ENCODE measurements at regions not wholly inside any gene's neighbourhood (a gene's known extent, or its start where the extent isn't known, plus 50 kb on each side); places are given as distances from the start of the nearest gene placed in this dataset.

DNA sequence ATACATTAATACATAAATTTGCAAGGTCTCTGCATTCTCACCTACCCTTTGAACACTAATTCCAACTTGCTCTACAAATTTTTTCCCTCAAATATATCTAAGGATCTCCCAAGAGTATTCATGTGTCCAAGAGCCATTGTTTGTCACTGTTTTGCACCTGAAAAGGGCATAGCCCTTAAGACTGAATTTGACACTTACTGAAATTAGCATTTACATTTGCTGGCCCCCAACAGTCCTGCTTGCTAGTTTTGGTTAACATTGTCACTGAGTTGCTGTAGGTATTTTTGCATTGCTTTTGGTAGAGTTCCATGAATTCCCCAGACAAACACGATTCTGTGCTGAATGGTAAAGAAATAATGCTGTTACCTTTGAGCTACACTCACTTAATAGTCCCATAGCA, 57.3 kb downstream of the KCNA4 start:
- H3K4me1 Mint-ChIP-seq (ENCODE audit: low read depth), result no peaks in the 10 kb centered on the region
- no peak overlapping the region for H3K4me3 Mint-ChIP-seq
- ATAC-seq (replicated peaks in 1 of 2) (no peak), DNase-seq (no peak)
- peaks cover 0 to 1% of the 10 kb centered on the region in 2 donors for H3K36me3 Mint-ChIP-seq (ENCODE audit: insufficient read depth in 2 of 2)
- H3K27me3 Mint-ChIP-seq (ENCODE audit: low read depth), result no peaks in the 10 kb centered on the region
- H3K27ac Mint-ChIP-seq, result no peak overlapping the region
- H3K9me3 Mint-ChIP-seq, result peaks cover 2 to 6% of the 10 kb centered on the region in 2 donors

DNA sequence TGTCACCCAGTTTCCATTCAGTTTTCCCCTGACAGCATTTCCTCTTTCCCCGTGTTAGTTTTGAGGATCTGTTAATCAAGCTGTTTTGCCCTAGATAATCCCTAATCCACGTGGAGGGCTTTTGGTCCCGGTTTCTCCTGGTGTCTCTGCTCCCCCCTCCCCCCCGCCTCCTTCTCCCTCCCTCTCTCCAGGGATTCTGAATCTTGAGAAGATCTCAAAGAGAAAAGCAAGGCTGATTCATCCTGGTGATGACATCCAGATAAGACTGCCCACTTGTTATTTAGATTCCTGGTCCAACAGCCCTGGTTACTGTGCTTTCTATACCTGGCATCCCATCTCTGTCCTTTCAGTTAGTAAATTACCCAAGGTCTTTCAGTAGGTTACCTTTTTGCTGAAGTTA, 59.4 kb downstream of the KCNA4 start:
- Mint-ChIP-seq H3K4me1 (ENCODE audit: low read depth) (no peaks in the 10 kb centered on the region), H3K27me3 (ENCODE audit: low read depth) (no peaks in the 10 kb centered on the region), H3K9me3 (peaks cover 6 to 12% of the 10 kb centered on the region in 2 donors), H3K27ac (no peak overlapping the region), H3K36me3 (ENCODE audit: insufficient read depth in 2 of 2) (peaks cover 0 to 2% of the 10 kb centered on the region in 2 donors), H3K4me3 (no peak overlapping the region)
- DNase-seq (no peak), ATAC-seq (replicated peaks in 1 of 2) (no peak)

DNA sequence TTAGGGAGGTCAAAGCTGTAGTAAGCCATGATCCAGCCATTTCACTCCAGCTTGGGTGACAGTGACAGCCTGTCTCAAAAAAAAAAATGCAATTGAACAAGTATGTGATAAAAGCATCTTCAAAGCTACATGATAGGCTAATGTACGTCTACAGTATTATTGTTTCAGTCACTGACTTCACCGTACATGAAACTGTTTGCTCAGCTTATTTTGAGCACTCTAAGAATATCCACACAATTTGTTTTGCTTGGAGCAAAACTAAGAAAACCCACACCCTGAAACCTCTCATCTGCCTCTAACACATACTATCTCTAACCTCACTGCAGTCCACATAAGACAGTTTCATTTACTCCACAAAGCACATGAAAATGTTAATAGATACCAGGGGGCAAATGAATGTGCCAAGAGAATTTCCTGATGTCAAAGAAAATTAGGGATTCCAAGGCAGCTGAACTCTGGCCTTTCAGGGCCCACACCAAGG, 60.7 kb downstream of the KCNA4 start:
- peaks cover 6 to 12% of the 10 kb centered on the region in 2 donors for H3K9me3 Mint-ChIP-seq
- H3K4me3 Mint-ChIP-seq, result no peak overlapping the region
- H3K36me3 Mint-ChIP-seq (ENCODE audit: insufficient read depth in 2 of 2), result peaks cover 0 to 3% of the 10 kb centered on the region in 2 donors
- no peaks in the 10 kb centered on the region for H3K4me1 Mint-ChIP-seq (ENCODE audit: low read depth)
- H3K27me3 Mint-ChIP-seq (ENCODE audit: low read depth), result no peaks in the 10 kb centered on the region
- H3K27ac Mint-ChIP-seq, result no peak overlapping the region
- ATAC-seq (replicated peaks in 1 of 2) (no peak), DNase-seq (no peak)

DNA sequence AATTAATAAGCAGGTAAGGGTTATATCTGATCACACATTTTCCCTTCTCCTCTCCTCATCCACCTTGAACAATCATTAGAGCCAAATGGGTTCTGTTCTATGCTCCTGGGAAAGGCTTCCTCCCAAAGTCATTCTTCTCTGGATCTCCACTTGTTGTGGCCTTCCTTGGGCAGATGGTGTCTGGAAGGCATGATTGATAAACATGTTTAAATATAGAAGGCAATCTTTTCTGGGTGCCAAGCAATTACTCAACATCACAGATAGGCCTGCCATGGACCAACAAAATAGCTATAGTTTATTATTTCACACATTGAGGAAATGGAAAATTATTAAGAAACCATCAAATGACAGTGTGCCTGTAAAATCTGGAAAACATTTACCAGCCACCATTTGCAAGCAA, 73.5 kb downstream of the KCNA4 start:
- peaks cover 1 to 2% of the 10 kb centered on the region in 2 donors for H3K36me3 Mint-ChIP-seq (ENCODE audit: insufficient read depth in 2 of 2)
- no peak overlapping the region for H3K27ac Mint-ChIP-seq
- peaks cover 5 to 14% of the 10 kb centered on the region in 2 donors for H3K9me3 Mint-ChIP-seq
- DNase-seq (no peak), ATAC-seq (replicated peaks in 1 of 2) (no peak)
- H3K4me3 Mint-ChIP-seq, result no peak overlapping the region
- H3K4me1 Mint-ChIP-seq (ENCODE audit: low read depth), result no peaks in the 10 kb centered on the region
- no peaks in the 10 kb centered on the region for H3K27me3 Mint-ChIP-seq (ENCODE audit: low read depth)

DNA sequence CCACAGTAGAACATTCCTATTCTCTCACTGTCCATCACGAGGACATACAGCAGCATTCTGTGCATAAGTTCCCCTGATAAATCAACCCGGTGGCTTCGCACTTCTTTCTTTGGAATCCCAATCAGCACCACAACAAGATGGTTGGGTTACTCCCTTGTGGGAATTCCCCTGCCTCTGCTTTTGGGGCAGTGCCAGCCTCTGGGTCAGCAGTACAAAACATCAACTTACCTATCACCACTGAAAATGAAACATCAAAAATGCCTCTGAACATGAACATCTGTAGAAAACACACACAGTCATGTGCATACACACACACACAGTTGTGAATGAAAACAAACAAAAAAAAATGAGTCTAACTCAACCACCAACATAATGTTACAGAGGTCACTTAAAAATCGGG, 79.3 kb downstream of the KCNA4 start:
- H3K36me3 Mint-ChIP-seq (ENCODE audit: insufficient read depth in 2 of 2), result no peaks in the 10 kb centered on the region
- no peak overlapping the region for H3K27ac Mint-ChIP-seq
- no peaks in the 10 kb centered on the region for H3K27me3 Mint-ChIP-seq (ENCODE audit: low read depth)
- DNase-seq (no peak), ATAC-seq (replicated peaks in 1 of 2) (no peak)
- H3K9me3 Mint-ChIP-seq, result peaks cover 2 to 10% of the 10 kb centered on the region in 2 donors
- no peaks in the 10 kb centered on the region for H3K4me1 Mint-ChIP-seq (ENCODE audit: low read depth)
- H3K4me3 Mint-ChIP-seq, result no peak overlapping the region

DNA sequence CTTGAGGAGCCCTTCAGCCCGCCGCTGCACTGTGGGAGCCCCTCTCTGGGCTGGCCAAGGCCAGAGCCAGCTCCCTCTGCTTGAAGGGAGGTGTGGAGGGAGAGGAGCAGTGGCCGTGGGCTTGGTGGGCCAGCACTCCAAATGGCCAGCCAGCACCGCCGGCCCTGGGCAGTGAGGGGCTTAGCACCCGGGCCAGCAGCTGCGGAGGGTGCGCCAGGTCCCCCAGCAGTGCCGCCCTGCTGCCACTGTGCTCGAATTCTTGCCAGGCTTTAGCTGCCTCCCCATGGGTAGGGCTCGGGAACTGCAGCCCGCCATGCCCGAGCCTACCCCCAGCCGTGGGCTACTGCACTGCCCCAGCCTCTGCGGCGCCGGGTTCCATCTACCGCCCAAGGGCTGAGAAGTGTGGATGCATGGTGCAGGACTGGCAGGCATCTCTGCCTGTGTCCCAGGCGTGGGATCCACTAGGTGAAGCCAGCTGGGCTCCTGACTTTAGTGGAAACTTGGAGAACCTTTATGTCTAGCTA, 82.7 kb downstream of the KCNA4 start:
- DNase-seq (no peak), ATAC-seq (replicated peaks in 1 of 2) (no peak)
- H3K27me3 Mint-ChIP-seq (ENCODE audit: low read depth), result no peaks in the 10 kb centered on the region
- H3K36me3 Mint-ChIP-seq (ENCODE audit: insufficient read depth in 2 of 2), result no peaks in the 10 kb centered on the region
- no peaks in the 10 kb centered on the region for H3K4me1 Mint-ChIP-seq (ENCODE audit: low read depth)
- H3K9me3 Mint-ChIP-seq, result peaks cover 4 to 6% of the 10 kb centered on the region in 2 donors
- no peak overlapping the region for H3K27ac Mint-ChIP-seq
- no peak overlapping the region for H3K4me3 Mint-ChIP-seq

DNA sequence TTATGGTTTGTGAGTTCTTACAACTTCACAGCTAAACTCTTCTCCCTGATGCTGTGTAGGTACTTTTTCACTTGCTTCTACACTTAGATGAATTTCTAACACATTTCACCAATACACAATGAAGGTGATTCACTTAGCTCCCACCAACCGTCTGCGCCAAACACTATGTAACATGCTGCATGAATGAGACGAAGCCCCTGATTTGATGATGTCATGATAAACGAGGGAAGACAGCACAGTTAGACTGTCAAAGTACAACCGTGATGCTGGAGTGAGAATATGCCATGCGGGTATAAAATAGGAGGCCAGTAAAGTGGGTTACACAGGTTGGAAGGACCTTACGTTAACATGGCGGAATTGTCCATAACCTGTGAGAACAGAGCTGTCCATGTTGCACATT, 100.8 kb downstream of the KCNA4 start:
- DNase-seq (no peak), ATAC-seq (replicated peaks in 1 of 2) (no peak)
- no peaks in the 10 kb centered on the region for H3K27me3 Mint-ChIP-seq (ENCODE audit: low read depth)
- H3K36me3 Mint-ChIP-seq (ENCODE audit: insufficient read depth in 2 of 2), result no peaks in the 10 kb centered on the region
- H3K9me3 Mint-ChIP-seq, result peaks cover 7 to 16% of the 10 kb centered on the region in 2 donors
- no peak overlapping the region for H3K4me3 Mint-ChIP-seq
- no peaks in the 10 kb centered on the region for H3K4me1 Mint-ChIP-seq (ENCODE audit: low read depth)
- no peak overlapping the region for H3K27ac Mint-ChIP-seq

DNA sequence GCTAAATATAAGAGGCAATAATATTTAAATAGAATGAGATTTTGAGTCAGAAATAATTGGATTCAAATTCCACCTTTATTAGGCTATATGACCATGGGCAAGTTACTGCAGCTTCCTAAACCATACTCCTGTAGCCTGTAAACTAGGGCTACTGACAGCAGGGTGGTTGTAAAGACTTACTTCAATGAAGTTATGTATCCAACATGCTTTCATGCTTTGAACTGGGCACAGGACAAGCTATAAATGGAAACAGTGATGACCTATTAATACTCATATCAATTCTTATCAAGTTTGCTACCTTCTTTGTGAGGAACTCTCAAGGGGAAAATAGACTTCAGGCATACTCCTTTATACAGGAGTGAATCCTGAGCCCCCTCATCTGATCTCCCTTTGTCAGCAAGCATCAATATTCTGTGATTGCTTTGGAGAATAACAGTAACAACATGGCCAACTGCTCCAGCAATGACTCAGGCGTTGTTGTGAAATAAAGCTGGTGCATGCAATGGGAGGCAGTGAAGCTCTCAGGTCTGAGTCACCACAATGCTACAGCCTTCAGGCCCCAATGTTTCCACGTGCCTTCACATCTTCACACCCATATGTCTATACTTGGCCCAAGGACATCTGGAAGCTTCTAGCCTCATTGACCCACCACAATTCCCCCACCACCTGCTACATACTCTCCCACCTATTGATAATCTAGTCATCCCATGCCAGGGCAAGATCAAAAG, 102.5 kb downstream of the KCNA4 start:
- H3K4me3 Mint-ChIP-seq, result no peak overlapping the region
- no peaks in the 10 kb centered on the region for H3K4me1 Mint-ChIP-seq (ENCODE audit: low read depth)
- H3K27me3 Mint-ChIP-seq (ENCODE audit: low read depth), result no peaks in the 10 kb centered on the region
- H3K27ac Mint-ChIP-seq, result no peak overlapping the region
- DNase-seq, result no peak
- peaks cover 10 to 16% of the 10 kb centered on the region in 2 donors for H3K9me3 Mint-ChIP-seq
- ATAC-seq (replicated peaks in 1 of 2), result no peak
- no peaks in the 10 kb centered on the region for H3K36me3 Mint-ChIP-seq (ENCODE audit: insufficient read depth in 2 of 2)

DNA sequence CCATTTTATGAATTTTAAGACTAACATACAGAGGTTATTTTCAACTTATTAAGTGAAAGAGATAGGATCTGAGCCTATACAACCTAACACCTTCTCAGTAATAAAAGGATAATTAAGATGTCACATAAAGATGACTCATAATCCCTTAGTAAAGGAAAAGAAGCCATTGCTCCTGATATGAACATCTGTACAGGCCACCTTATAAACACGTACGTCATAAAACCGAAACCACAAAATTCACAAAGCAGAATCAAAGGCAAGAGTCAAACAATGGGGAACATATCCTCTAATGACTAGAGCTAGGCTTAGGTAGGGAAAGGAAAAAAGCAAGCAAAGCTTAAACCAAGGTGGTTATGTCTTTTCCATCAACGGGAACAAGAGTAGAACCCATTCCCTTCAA, 103.5 kb downstream of the KCNA4 start:
- H3K4me3 Mint-ChIP-seq, result no peak overlapping the region
- no peaks in the 10 kb centered on the region for H3K36me3 Mint-ChIP-seq (ENCODE audit: insufficient read depth in 2 of 2)
- no peaks in the 10 kb centered on the region for H3K27me3 Mint-ChIP-seq (ENCODE audit: low read depth)
- no peaks in the 10 kb centered on the region for H3K4me1 Mint-ChIP-seq (ENCODE audit: low read depth)
- peaks cover 10 to 16% of the 10 kb centered on the region in 2 donors for H3K9me3 Mint-ChIP-seq
- DNase-seq (no peak), ATAC-seq (replicated peaks in 1 of 2) (no peak)
- no peak overlapping the region for H3K27ac Mint-ChIP-seq

DNA sequence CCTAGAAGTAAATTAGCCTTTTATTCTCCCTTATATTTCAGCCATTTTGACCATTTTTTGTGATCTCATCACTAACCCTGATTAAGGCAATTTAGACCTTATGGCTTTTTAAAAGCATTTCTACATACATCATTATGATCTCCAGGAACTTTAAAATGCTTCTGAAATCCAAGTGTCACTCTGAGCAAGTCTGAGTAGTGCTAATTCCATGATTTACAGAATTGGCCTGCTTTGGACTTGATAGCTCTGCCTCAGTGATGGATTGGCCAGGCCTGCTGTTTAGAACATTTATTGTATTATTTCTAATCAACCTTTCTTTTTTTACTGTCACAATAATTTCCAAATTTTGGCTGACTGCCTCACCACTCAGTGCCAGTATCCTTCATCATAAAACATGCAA, 116.4 kb downstream of the KCNA4 start:
- Mint-ChIP-seq H3K9me3 (peaks cover 4 to 8% of the 10 kb centered on the region in 2 donors), H3K27ac (no peak overlapping the region), H3K4me1 (ENCODE audit: low read depth) (no peaks in the 10 kb centered on the region), H3K36me3 (ENCODE audit: insufficient read depth in 2 of 2) (no peaks in the 10 kb centered on the region), H3K27me3 (ENCODE audit: low read depth) (no peaks in the 10 kb centered on the region), H3K4me3 (no peak overlapping the region)
- ATAC-seq (replicated peaks in 1 of 2) (no peak), DNase-seq (no peak)

DNA sequence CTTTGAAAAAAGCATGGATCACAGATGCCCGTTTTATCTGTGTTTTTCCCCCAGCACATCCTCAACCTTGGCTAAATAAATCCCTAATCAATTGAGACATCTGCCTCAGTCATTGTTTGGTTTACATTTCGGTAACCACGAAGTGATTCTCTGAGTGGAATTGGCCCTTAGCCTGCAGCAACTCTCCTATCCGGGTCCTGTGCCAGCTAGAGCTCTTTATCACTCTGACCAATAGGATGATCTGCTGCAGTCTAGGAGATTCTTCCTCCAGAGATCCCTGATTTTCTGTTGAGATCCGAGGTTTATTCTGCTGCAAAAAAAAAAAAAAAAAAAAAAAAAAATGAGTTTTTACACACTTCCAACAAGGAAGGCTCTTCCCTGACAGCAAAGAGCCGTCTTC, 137.3 kb downstream of the KCNA4 start:
- Mint-ChIP-seq H3K27ac (no peak overlapping the region), H3K4me1 (ENCODE audit: low read depth) (no peaks in the 10 kb centered on the region), H3K36me3 (ENCODE audit: insufficient read depth in 2 of 2) (peaks cover 0 to 2% of the 10 kb centered on the region in 2 donors), H3K9me3 (peaks cover 6 to 10% of the 10 kb centered on the region in 2 donors), H3K4me3 (no peak overlapping the region), H3K27me3 (ENCODE audit: low read depth) (no peaks in the 10 kb centered on the region)
- ATAC-seq (replicated peaks in 1 of 2) (no peak), DNase-seq (no peak)

DNA sequence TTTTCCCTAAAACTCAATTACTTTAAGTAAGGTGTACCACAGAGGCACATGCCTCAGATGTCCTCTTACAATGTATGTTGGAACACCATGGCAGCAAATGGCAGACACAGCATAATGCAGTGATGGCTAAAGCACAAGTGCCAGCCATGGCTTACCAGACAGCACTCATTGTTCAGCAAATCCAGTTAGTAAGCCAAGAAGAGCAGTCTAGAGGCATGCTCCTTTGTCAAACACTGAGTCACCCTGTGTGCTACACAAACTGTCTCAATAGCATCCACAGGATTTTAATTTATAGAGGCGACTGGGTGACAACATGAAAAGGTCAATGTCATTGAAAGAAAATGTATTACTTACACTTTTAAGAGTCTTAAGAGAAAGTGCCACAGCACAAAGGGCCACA, 140.6 kb downstream of the KCNA4 start:
- no peaks in the 10 kb centered on the region for H3K4me1 Mint-ChIP-seq (ENCODE audit: low read depth)
- peaks cover 14 to 17% of the 10 kb centered on the region in 2 donors for H3K9me3 Mint-ChIP-seq
- H3K36me3 Mint-ChIP-seq (ENCODE audit: insufficient read depth in 2 of 2), result peaks cover 0 to 2% of the 10 kb centered on the region in 2 donors
- no peak overlapping the region for H3K4me3 Mint-ChIP-seq
- H3K27ac Mint-ChIP-seq, result no peak overlapping the region
- H3K27me3 Mint-ChIP-seq (ENCODE audit: low read depth), result no peaks in the 10 kb centered on the region
- ATAC-seq (replicated peaks in 1 of 2) (no peak), DNase-seq (no peak)

DNA sequence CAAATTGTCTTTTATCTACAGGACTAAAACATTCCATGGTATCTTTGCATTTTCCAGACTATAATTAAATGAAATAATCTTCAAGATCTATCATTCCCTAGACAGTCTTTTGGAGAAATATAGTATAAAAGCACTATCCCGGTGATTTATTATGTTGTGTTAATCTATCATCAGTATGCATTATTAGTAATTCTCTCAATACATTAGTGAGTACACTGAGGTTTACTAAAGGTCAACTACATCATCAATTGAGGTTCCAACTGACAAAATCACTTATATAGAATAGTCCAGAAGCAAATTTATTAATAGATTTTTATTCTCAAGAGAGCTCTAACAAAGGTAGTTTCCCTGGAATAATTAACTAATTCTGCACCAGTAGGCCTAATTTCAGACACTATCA, 169.6 kb downstream of the KCNA4 start:
- ATAC-seq (replicated peaks in 1 of 2) (no peak), DNase-seq (no peak)
- Mint-ChIP-seq H3K36me3 (ENCODE audit: insufficient read depth in 2 of 2) (peaks cover 0 to 3% of the 10 kb centered on the region in 2 donors), H3K4me1 (ENCODE audit: low read depth) (no peaks in the 10 kb centered on the region), H3K27me3 (ENCODE audit: low read depth) (no peaks in the 10 kb centered on the region), H3K4me3 (no peak overlapping the region), H3K27ac (no peak overlapping the region), H3K9me3 (peaks cover 5 to 9% of the 10 kb centered on the region in 2 donors)
